Fibroblast of lung (primary cell): ENCODE measurements at regions not wholly inside any gene's neighbourhood (a gene's known extent, or its start where the extent isn't known, plus 50 kb on each side); places are given as distances from the start of the nearest gene placed in this dataset.

Experiments
- EZH2 ChIP-seq: IDR thresholded peaks from 2 replicates; pipeline ENCODE4 v1.5.1; 2012; ENCODE audit warnings: low read length, control low read depth, mild to moderate bottlenecking; ENCODE audit errors: missing control alignments
- TF ChIP-seq, protein P1 (sequence below), 2 donors: IDR thresholded peaks in 1 of 2; conservative IDR thresholded peaks in 1 of 2; 1 replicate in 1 of 2; 2 replicates in 1 of 2; pipeline ENCODE4 v1.5.1; 2011 to 2012; ENCODE audit warnings: low read length in 2 of 2, control low read depth in 1 of 2, inconsistent platforms in 1 of 2, low read depth in 1 of 2, mild to moderate bottlenecking in 1 of 2

GRCh38 chr21:16605597-16605996, 875.8 kb downstream of the USP25 start:
- TF ChIP-seq, protein P1, sequence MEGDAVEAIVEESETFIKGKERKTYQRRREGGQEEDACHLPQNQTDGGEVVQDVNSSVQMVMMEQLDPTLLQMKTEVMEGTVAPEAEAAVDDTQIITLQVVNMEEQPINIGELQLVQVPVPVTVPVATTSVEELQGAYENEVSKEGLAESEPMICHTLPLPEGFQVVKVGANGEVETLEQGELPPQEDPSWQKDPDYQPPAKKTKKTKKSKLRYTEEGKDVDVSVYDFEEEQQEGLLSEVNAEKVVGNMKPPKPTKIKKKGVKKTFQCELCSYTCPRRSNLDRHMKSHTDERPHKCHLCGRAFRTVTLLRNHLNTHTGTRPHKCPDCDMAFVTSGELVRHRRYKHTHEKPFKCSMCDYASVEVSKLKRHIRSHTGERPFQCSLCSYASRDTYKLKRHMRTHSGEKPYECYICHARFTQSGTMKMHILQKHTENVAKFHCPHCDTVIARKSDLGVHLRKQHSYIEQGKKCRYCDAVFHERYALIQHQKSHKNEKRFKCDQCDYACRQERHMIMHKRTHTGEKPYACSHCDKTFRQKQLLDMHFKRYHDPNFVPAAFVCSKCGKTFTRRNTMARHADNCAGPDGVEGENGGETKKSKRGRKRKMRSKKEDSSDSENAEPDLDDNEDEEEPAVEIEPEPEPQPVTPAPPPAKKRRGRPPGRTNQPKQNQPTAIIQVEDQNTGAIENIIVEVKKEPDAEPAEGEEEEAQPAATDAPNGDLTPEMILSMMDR (conservative IDR thresholded peaks at IDR 0.05 in 1 of 2, IDR thresholded peaks at IDR 0.05 in 1 of 2; ENCODE audit: low read depth in 1 of 2, low read length in 2 of 2), result no peak
- no peak for TF ChIP-seq EZH2
